RWPE2 (cell line): ENCODE measurements at regions not wholly inside any gene's neighbourhood (a gene's known extent, or its start where the extent isn't known, plus 50 kb on each side); places are given as distances from the start of the nearest gene placed in this dataset.

ENCODE experiments used
- ATAC-seq: fragments of 200-7000 bp; cut with Tn5 transposase; 3 replicates; pipeline ENCODE4 v1.9.1; 2021; ENCODE audit warnings: low read depth
- DNase-seq: peaks from one replicate; pipeline ENCODE4 v3.0.0-alpha.2; 2020; ENCODE audit warnings: low spot score
- H3K27ac ChIP-seq: fragments of 450-650 bp; 2 replicates; pipeline ENCODE4 v1.5.1; 2017; ENCODE audit warnings: mild to moderate bottlenecking; ENCODE audit not compliant: poor library complexity, severe bottlenecking
- H3K27me3 ChIP-seq: fragments of 250-450 bp; sonication (Bioruptor Pico); 2 replicates; pipeline ENCODE4 v1.5.1; 2021; ENCODE audit warnings: mild to moderate bottlenecking, moderate library complexity; ENCODE audit not compliant: insufficient read depth, poor library complexity, severe bottlenecking
- H3K36me3 ChIP-seq: fragments of 250-450 bp; sonication (Bioruptor Pico); 2 replicates; pipeline ENCODE4 v1.5.1; 2020; ENCODE audit warnings: low read depth, mild to moderate bottlenecking, moderate library complexity
- H3K4me1 ChIP-seq: fragments of 250-450 bp; sonication (Bioruptor Pico); 2 replicates; pipeline ENCODE4 v1.5.1; 2021; ENCODE audit warnings: mild to moderate bottlenecking, moderate library complexity; ENCODE audit not compliant: insufficient read depth, poor library complexity, severe bottlenecking
- H3K4me3 ChIP-seq: fragments of 250-450 bp; sonication (Bioruptor Pico); 2 replicates; pipeline ENCODE4 v1.5.1; 2021; ENCODE audit warnings: mild to moderate bottlenecking, moderate library complexity; ENCODE audit not compliant: severe bottlenecking
- H3K9me3 ChIP-seq: fragments of 250-450 bp; sonication (Bioruptor Pico); 2 replicates; pipeline ENCODE4 v1.5.1; 2021; ENCODE audit warnings: mild to moderate bottlenecking, moderate library complexity; ENCODE audit not compliant: severe bottlenecking
- TF ChIP-seq, protein P1 (sequence below): fragments of 450-650 bp; IDR thresholded peaks from one replicate; pipeline ENCODE4 v1.5.1; 2017; ENCODE audit warnings: mild to moderate bottlenecking, moderate library complexity; ENCODE audit not compliant: poor library complexity, severe bottlenecking

DNA sequence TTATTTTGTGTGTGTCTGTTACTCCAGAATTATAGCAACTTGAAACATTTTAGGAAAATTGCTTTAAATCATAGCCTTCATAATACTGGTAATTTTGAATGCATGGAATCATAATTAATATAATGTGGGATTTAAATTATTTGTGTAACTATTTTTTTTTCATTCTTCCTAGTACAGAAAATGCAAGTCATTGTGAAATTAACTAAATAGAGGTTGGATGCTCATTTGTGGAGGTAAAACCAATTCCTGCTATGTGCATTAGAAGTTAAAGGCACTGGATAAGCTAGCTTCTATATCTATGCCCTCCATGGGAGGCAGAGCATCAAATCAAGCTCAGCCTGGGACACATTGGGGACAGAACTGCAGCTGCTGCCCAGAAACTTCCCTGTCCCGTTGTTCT lies 1048.5 kb upstream of the PABPC4L start:
- Histone ChIP-seq H3K27ac (no peak overlapping the region), H3K4me1 (no peaks in the 10 kb centered on the region), H3K4me3 (no peak overlapping the region), H3K27me3 (no peaks in the 10 kb centered on the region), H3K36me3 (no peaks in the 10 kb centered on the region), H3K9me3 (no peaks in the 10 kb centered on the region)
- DNase-seq (no peak), ATAC-seq (no peak)
- TF ChIP-seq, protein P1, sequence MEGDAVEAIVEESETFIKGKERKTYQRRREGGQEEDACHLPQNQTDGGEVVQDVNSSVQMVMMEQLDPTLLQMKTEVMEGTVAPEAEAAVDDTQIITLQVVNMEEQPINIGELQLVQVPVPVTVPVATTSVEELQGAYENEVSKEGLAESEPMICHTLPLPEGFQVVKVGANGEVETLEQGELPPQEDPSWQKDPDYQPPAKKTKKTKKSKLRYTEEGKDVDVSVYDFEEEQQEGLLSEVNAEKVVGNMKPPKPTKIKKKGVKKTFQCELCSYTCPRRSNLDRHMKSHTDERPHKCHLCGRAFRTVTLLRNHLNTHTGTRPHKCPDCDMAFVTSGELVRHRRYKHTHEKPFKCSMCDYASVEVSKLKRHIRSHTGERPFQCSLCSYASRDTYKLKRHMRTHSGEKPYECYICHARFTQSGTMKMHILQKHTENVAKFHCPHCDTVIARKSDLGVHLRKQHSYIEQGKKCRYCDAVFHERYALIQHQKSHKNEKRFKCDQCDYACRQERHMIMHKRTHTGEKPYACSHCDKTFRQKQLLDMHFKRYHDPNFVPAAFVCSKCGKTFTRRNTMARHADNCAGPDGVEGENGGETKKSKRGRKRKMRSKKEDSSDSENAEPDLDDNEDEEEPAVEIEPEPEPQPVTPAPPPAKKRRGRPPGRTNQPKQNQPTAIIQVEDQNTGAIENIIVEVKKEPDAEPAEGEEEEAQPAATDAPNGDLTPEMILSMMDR: no peak

DNA sequence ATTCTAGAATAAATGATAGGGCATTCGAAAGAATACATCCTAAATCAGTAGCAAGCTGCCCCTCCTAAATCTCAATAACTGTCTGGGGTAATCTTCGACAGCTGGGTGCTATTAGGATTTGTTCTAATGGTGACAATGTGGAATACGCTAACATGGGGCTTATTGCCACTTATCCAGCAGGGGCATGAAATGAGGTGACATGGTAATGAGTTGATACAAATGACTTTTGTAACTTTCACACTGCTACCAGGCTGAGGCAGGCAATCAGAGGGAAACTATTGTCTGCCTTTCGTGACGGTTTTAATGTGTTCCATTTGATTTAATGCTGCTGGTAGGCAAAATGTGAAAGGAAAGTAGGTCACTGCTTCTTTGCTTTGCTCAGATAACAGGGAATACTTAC lies 1047.4 kb upstream of the PABPC4L start:
- no peak overlapping the region for H3K27ac ChIP-seq
- TF ChIP-seq, protein P1: no peak
- no peak for DNase-seq
- no peaks in the 10 kb centered on the region for H3K27me3 ChIP-seq
- ATAC-seq: no peak
- H3K9me3 ChIP-seq: no peaks in the 10 kb centered on the region
- H3K4me3 ChIP-seq: no peak overlapping the region
- H3K4me1 ChIP-seq: peaks cover 5% of the 10 kb centered on the region
- no peaks in the 10 kb centered on the region for H3K36me3 ChIP-seq

DNA sequence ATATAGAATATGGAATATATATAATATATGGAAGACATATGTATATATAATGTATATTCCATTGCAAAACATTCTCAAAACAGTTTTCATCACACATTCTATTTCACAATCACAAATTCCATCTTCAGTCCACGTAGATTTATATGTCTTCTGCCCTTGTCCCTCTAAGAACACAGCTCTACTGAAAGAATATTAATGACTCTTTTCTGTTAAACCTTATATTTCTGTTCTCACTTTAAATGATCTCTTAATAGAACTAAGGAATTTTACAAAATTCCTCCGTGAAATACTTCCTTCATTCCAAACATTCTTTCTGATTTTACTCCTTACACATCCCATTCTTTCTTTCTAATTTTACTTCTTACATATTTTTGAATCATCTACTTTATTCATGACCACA lies 1043.1 kb upstream of the PABPC4L start:
- H3K9me3 ChIP-seq: no peaks in the 10 kb centered on the region
- no peaks in the 10 kb centered on the region for H3K27me3 ChIP-seq
- no peaks in the 10 kb centered on the region for H3K36me3 ChIP-seq
- DNase-seq (no peak), ATAC-seq (no peak)
- H3K27ac ChIP-seq: no peak overlapping the region
- TF ChIP-seq, protein P1: no peak
- no peak overlapping the region for H3K4me3 ChIP-seq
- peaks cover 5% of the 10 kb centered on the region for H3K4me1 ChIP-seq

DNA sequence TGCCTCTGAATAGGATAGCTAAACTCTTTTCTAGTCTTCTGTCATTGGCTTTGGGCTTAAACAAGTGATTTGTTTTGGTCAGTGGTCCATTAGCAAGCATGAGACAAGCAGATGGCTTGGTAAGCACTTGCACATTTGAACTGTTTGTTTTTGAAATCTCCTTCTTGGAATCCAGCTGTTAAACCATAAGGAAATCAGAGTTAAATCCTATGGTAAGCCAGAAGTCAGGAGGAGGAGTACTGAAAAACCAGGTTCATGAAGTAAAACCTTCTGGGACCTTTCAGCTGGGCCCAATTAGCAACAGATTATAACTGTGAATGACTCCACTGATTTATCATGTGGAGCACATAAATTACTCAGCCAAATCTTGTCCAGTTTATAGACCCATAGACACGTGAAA lies 1042.5 kb upstream of the PABPC4L start:
- no peak overlapping the region for H3K27ac ChIP-seq
- H3K4me3 ChIP-seq: no peak overlapping the region
- peaks cover 5% of the 10 kb centered on the region for H3K4me1 ChIP-seq
- H3K27me3 ChIP-seq: no peaks in the 10 kb centered on the region
- TF ChIP-seq, protein P1: no peak
- H3K36me3 ChIP-seq: no peaks in the 10 kb centered on the region
- DNase-seq: no peak
- no peaks in the 10 kb centered on the region for H3K9me3 ChIP-seq
- ATAC-seq: no peak

DNA sequence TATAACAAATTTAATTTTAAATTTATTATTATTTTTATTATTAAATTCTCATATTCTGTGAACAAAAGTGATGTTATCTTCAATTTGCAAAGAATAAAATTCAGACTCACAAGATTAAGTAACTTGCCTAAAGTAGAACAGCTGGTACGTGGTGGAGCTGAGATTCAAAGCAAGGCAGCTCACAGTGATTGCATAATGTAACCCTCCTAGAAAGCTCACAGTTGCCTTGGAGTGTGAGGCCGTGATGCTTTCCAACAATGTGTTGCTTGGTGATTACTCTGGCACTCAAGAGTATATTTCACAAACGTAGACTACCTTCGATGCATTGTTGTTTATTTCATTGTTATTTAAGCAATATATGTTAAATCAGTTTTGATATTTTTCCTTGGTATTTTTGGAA lies 1039.2 kb upstream of the PABPC4L start:
- Histone ChIP-seq H3K27ac (no peak overlapping the region), H3K4me3 (no peak overlapping the region), H3K9me3 (no peaks in the 10 kb centered on the region), H3K4me1 (peaks cover 5% of the 10 kb centered on the region), H3K36me3 (no peaks in the 10 kb centered on the region), H3K27me3 (no peaks in the 10 kb centered on the region)
- DNase-seq (no peak), ATAC-seq (no peak)
- TF ChIP-seq, protein P1: no peak
